HEK293 (cell line): ENCODE measurements at regions not wholly inside any gene's neighbourhood (a gene's known extent, or its start where the extent isn't known, plus 50 kb on each side); places are given as distances from the start of the nearest gene placed in this dataset.

Source experiments
- CTCF ChIA-PET: fragments of 350-600 bp; formaldehyde crosslinking; extraction: SDS; loops from one replicate; lab custom pipeline; 2021; ENCODE audit warnings: antibody characterized with exemption; lab: Yijun Ruan, JAX
- POLR2A ChIA-PET: fragments of 300-600 bp; formaldehyde crosslinking; extraction: SDS; loops from one replicate; lab custom pipeline; 2020; ENCODE audit warnings: antibody characterized with exemption, inconsistent platforms; lab: Yijun Ruan, JAX
- H3K27ac ChIP-seq: fragments of 200-500 bp; sonication (Bioruptor generic); 2 replicates; pipeline ENCODE4 v1.5.1; 2014; ENCODE audit warnings: low read depth, low read length, control low read depth, inconsistent platforms; ENCODE audit errors: extremely low read depth
- H3K36me3 ChIP-seq, 2 experiments: fragments of 200-500 bp in 1 of 2; sonication (Bioruptor generic) in 1 of 2; 1 replicate in 1 of 2; 2 replicates in 1 of 2; pipeline ENCODE4 v1.5.1; 2014 to 2017; ENCODE audit warnings: inconsistent platforms in 2 of 2, low read length in 2 of 2; ENCODE audit not compliant: control insufficient read depth in 2 of 2, insufficient read depth in 1 of 2
- H3K4me1 ChIP-seq: fragments of 200-500 bp; sonication (Bioruptor generic); 2 replicates; pipeline ENCODE4 v1.5.1; 2014; ENCODE audit warnings: mild to moderate bottlenecking, low read length, inconsistent platforms; ENCODE audit not compliant: control insufficient read depth, insufficient read depth
- H3K4me3 ChIP-seq: 2 replicates; pipeline ENCODE4 v1.5.1; 2011; ENCODE audit warnings: low read depth, mild to moderate bottlenecking, control low read depth, low read length, moderate library complexity
- H3K9me3 ChIP-seq: fragments of 200-500 bp; sonication (Bioruptor generic); 2 replicates; pipeline ENCODE4 v1.5.1; 2014; ENCODE audit warnings: low read depth, low read length, inconsistent platforms; ENCODE audit not compliant: control insufficient read depth, insufficient read depth
- GLI2 ChIP-seq: fragments of 450-650 bp; formaldehyde crosslinking; IDR thresholded peaks from 2 replicates; pipeline ENCODE4; 2017; ENCODE audit warnings: missing biosample characterization, missing genetic modification characterization, low read depth, borderline replicate concordance
- GLIS1 ChIP-seq: fragments of 450-650 bp; formaldehyde crosslinking; IDR thresholded peaks from 2 replicates; pipeline ENCODE4 v1.5.1; 2016; ENCODE audit warnings: missing biosample characterization, missing genetic modification characterization
- GLIS2 ChIP-seq: fragments of 450-650 bp; formaldehyde crosslinking; IDR thresholded peaks from 2 replicates; pipeline ENCODE4 v1.5.1; 2016; ENCODE audit warnings: missing biosample characterization, missing genetic modification characterization
- KLF7 ChIP-seq: fragments of 450-650 bp; formaldehyde crosslinking; IDR thresholded peaks from 2 replicates; pipeline ENCODE4 v1.5.1; 2016; ENCODE audit warnings: missing biosample characterization, missing genetic modification characterization, borderline replicate concordance
- MYNN ChIP-seq: fragments of 450-650 bp; formaldehyde crosslinking; IDR thresholded peaks from 2 replicates; pipeline ENCODE4 v1.5.1; 2016; ENCODE audit warnings: missing biosample characterization, missing genetic modification characterization, borderline replicate concordance
- ZBTB11 ChIP-seq: fragments of 450-650 bp; formaldehyde crosslinking; conservative IDR thresholded peaks from 2 replicates; pipeline ENCODE4 v1.5.1; 2016; ENCODE audit warnings: low read depth, missing biosample characterization, missing genetic modification characterization
- ZBTB21 ChIP-seq: fragments of 450-650 bp; formaldehyde crosslinking; IDR thresholded peaks from 2 replicates; pipeline ENCODE4 v1.5.1; 2017; ENCODE audit warnings: missing biosample characterization, missing genetic modification characterization
- ZBTB48 ChIP-seq: fragments of 450-650 bp; formaldehyde crosslinking; IDR thresholded peaks from 2 replicates; pipeline ENCODE4 v1.5.1; 2016; ENCODE audit warnings: missing biosample characterization, missing genetic modification characterization
- ZNF10 ChIP-seq: fragments of 450-650 bp; formaldehyde crosslinking; IDR thresholded peaks from 2 replicates; pipeline ENCODE4 v1.5.1; 2017; ENCODE audit warnings: missing biosample characterization, missing genetic modification characterization
- ZNF114 ChIP-seq: fragments of 450-650 bp; formaldehyde crosslinking; IDR thresholded peaks from 2 replicates; pipeline ENCODE4 v1.5.0; 2017; ENCODE audit warnings: missing biosample characterization, missing genetic modification characterization
- ZNF121 ChIP-seq: fragments of 450-650 bp; formaldehyde crosslinking; IDR thresholded peaks from 2 replicates; pipeline ENCODE4 v1.5.1; 2016; ENCODE audit warnings: missing biosample characterization, missing genetic modification characterization
- ZNF133 ChIP-seq: fragments of 450-650 bp; formaldehyde crosslinking; IDR thresholded peaks from 2 replicates; pipeline ENCODE4 v1.5.1; 2016; ENCODE audit warnings: missing biosample characterization, missing genetic modification characterization
- ZNF292 ChIP-seq: fragments of 450-650 bp; formaldehyde crosslinking; IDR thresholded peaks from 2 replicates; pipeline ENCODE4 v1.5.1; 2016; ENCODE audit warnings: low read depth, missing biosample characterization, missing genetic modification characterization, borderline replicate concordance
- ZNF335 ChIP-seq: fragments of 450-650 bp; formaldehyde crosslinking; conservative IDR thresholded peaks from 2 replicates; pipeline ENCODE4 v1.5.1; 2016; ENCODE audit warnings: missing biosample characterization, missing genetic modification characterization
- ZNF366 ChIP-seq: fragments of 450-650 bp; formaldehyde crosslinking; conservative IDR thresholded peaks from 2 replicates; pipeline ENCODE4 v1.5.1; 2016; ENCODE audit warnings: missing biosample characterization, missing genetic modification characterization
- ZNF449 ChIP-seq: fragments of 450-650 bp; formaldehyde crosslinking; IDR thresholded peaks from 2 replicates; pipeline ENCODE4 v1.5.1; 2017; ENCODE audit warnings: missing biosample characterization, mild to moderate bottlenecking, missing genetic modification characterization, moderate library complexity
- ZNF473 ChIP-seq: fragments of 450-650 bp; formaldehyde crosslinking; IDR thresholded peaks from 2 replicates; pipeline ENCODE4 v1.5.1; 2017; ENCODE audit warnings: missing biosample characterization, missing genetic modification characterization
- ZNF501 ChIP-seq: fragments of 450-650 bp; formaldehyde crosslinking; IDR thresholded peaks from 2 replicates; pipeline ENCODE4 v1.5.1; 2016; ENCODE audit warnings: missing biosample characterization, missing genetic modification characterization
- ZNF530 ChIP-seq: fragments of 450-650 bp; formaldehyde crosslinking; IDR thresholded peaks from 2 replicates; pipeline ENCODE4 v1.5.1; 2016; ENCODE audit warnings: low read depth, missing biosample characterization, missing genetic modification characterization
- ZNF600 ChIP-seq: fragments of 450-650 bp; formaldehyde crosslinking; IDR thresholded peaks from 2 replicates; pipeline ENCODE4 v1.5.1; 2016; ENCODE audit warnings: missing biosample characterization, missing genetic modification characterization
- ZNF621 ChIP-seq: fragments of 450-650 bp; formaldehyde crosslinking; IDR thresholded peaks from 2 replicates; pipeline ENCODE4 v1.5.1; 2017; ENCODE audit warnings: missing biosample characterization, missing genetic modification characterization
- ZNF660 ChIP-seq: fragments of 450-650 bp; IDR thresholded peaks from 2 replicates; pipeline ENCODE4 v1.5.1; 2018; ENCODE audit warnings: missing biosample characterization, mild to moderate bottlenecking, missing genetic modification characterization
- ZNF701 ChIP-seq: fragments of 450-650 bp; formaldehyde crosslinking; IDR thresholded peaks from 2 replicates; pipeline ENCODE4 v1.5.1; 2016; ENCODE audit warnings: missing biosample characterization, missing genetic modification characterization
- ZNF707 ChIP-seq: fragments of 450-650 bp; formaldehyde crosslinking; IDR thresholded peaks from 2 replicates; pipeline ENCODE4 v1.5.1; 2016; ENCODE audit warnings: missing biosample characterization, missing genetic modification characterization
- ZNF777 ChIP-seq: fragments of 450-650 bp; formaldehyde crosslinking; IDR thresholded peaks from 2 replicates; pipeline ENCODE4 v1.5.1; 2017; ENCODE audit warnings: missing biosample characterization, missing genetic modification characterization, borderline replicate concordance
- TF ChIP-seq, protein P1 (sequence below): fragments of 450-650 bp; formaldehyde crosslinking; IDR thresholded peaks from 2 replicates; pipeline ENCODE4 v1.5.1; 2016; ENCODE audit warnings: missing biosample characterization, missing genetic modification characterization
- TF ChIP-seq, protein P2 (sequence below): sonication (generic); formaldehyde crosslinking; IDR thresholded peaks from 2 replicates; pipeline ENCODE4 v1.8.1; 2022; ENCODE audit warnings: mild to moderate bottlenecking, moderate library complexity, missing genetic modification reagents

- TF ChIP-seq ZBTB11 (tag by site-specific recombination) (no peak), ZNF366 (tag by site-specific recombination) (peak; percentile 94), GLI2 (tag by site-specific recombination) (no peak), ZNF621 (tag by site-specific recombination) (no peak), ZNF701 (no peak), GLIS1 (tag by site-specific recombination) (no peak), ZNF114 (tag by site-specific recombination) (no peak), ZBTB48 (tag by site-specific recombination) (no peak), ZNF707 (tag by site-specific recombination) (no peak), ZNF292 (no peak), KLF7 (tag by site-specific recombination) (no peak), ZNF473 (tag by site-specific recombination) (no peak), ZNF600 (tag by site-specific recombination) (no peak)
- TF ChIP-seq, protein P1, sequence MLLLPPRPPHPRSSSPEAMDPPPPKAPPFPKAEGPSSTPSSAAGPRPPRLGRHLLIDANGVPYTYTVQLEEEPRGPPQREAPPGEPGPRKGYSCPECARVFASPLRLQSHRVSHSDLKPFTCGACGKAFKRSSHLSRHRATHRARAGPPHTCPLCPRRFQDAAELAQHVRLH = no peak
Measured at GRCh38 chr9:124135813-124136365, 121.9 kb upstream of the NEK6 start (continued).

- ChIA-PET POLR2A (no interaction called here), CTCF (interaction anchor here (0.7 to 1.4 kb wide), 2 partner anchors 10 to 1665 kb away, joined by 3 read pairs; no protein-coding TSS in a partner anchor)
- Histone ChIP-seq H3K27ac (no peak overlapping the region), H3K4me3 (no peak overlapping the region), H3K36me3 (no peaks in the 10 kb centered on the region), H3K4me1 (no peaks in the 10 kb centered on the region), H3K9me3 (no peaks in the 10 kb centered on the region)
- TF ChIP-seq GLIS1 (tag by site-specific recombination) (peak; percentile 25; the same call in 1 of the 2 replicates), ZNF530 (no peak)
Measured at GRCh38 chr9:124137009-124137943, 120.5 kb upstream of the NEK6 start.

- Histone ChIP-seq H3K4me1 (no peaks in the 10 kb centered on the region), H3K27ac (no peak overlapping the region), H3K4me3 (no peak overlapping the region), H3K9me3 (no peaks in the 10 kb centered on the region), H3K36me3 (no peaks in the 10 kb centered on the region)
- ChIA-PET CTCF (no interaction called here), POLR2A (no interaction called here)
- TF ChIP-seq GLIS2 (no peak), ZBTB21 (tag by site-specific recombination) (no peak), ZNF335 (tag by site-specific recombination) (no peak), ZNF10 (tag by site-specific recombination) (no peak), MYNN (no peak), ZNF501 (tag by site-specific recombination) (no peak), ZNF660 (tag by site-specific recombination) (no peak), ZNF777 (tag by site-specific recombination) (no peak), ZNF133 (tag by site-specific recombination) (no peak), ZNF121 (tag by site-specific recombination) (no peak), ZNF449 (tag by site-specific recombination) (no peak)
- TF ChIP-seq, protein P2, sequence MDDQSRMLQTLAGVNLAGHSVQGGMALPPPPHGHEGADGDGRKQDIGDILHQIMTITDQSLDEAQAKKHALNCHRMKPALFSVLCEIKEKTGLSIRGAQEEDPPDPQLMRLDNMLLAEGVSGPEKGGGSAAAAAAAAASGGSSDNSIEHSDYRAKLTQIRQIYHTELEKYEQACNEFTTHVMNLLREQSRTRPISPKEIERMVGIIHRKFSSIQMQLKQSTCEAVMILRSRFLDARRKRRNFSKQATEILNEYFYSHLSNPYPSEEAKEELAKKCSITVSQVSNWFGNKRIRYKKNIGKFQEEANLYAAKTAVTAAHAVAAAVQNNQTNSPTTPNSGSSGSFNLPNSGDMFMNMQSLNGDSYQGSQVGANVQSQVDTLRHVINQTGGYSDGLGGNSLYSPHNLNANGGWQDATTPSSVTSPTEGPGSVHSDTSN (CRISPR knock-in tag) = no peak
Measured at GRCh38 chr9:124137944-124138335, 119.8 kb upstream of the NEK6 start.
